H1 (cell line): ENCODE measurements at regions not wholly inside any gene's neighbourhood (a gene's known extent, or its start where the extent isn't known, plus 50 kb on each side); places are given as distances from the start of the nearest gene placed in this dataset.

Experiments used
- CTCF ChIA-PET: fragments of 300-600 bp; sonication (Branson Sonifier 250); formaldehyde crosslinking; loops from one replicate; lab custom pipeline; 2021; ENCODE audit not compliant: partially characterized antibody; lab: Charles Lee
- POLR2A ChIA-PET: fragments of 300-600 bp; sonication (Branson Sonifier 250); formaldehyde crosslinking; loops from one replicate; lab custom pipeline; 2021; ENCODE audit warnings: inconsistent platforms; ENCODE audit not compliant: partially characterized antibody; lab: Charles Lee
- DNase-seq, 2 experiments: peaks; one replicate each; pipeline versions ENCODE4 v3.0.0 to v3.0.0-alpha.2; 2010 to 2022; ENCODE audit warnings: low spot score in 2 of 2, low read depth in 1 of 2, mixed read lengths in 1 of 2
- FAIRE-seq: peaks from 2 replicates; lab custom pipeline; 2011; peaks lifted over from hg19 to GRCh38; lab: Jason Lieb, UNC
- H2AFZ ChIP-seq: 2 replicates; pipeline ENCODE4 v1.8.1; 2012; ENCODE audit warnings: low read length, inconsistent platforms
- H2AK5ac ChIP-seq: 2 replicates; pipeline ENCODE4 v1.6.1; 2013; ENCODE audit warnings: low read depth, low read length
- H2BK120ac ChIP-seq: replicated peaks from 2 replicates; pipeline ENCODE3; 2013; ENCODE audit warnings: low read depth, low read length, inconsistent platforms
- H2BK12ac ChIP-seq: 2 replicates; pipeline ENCODE4 v1.6.1; 2013; ENCODE audit warnings: low read depth, low read length
- H2BK15ac ChIP-seq: 2 replicates; pipeline ENCODE4 v1.6.1; 2013; ENCODE audit warnings: low read length
- H2BK20ac ChIP-seq: 2 replicates; pipeline ENCODE4 v1.6.1; 2013; ENCODE audit warnings: low read length
- H2BK5ac ChIP-seq: 2 replicates; pipeline ENCODE4 v1.6.1; 2013; ENCODE audit warnings: low read depth, low read length
- H3K14ac ChIP-seq: 2 replicates; pipeline ENCODE4 v1.6.1; 2013; ENCODE audit warnings: inconsistent platforms; ENCODE audit not compliant: insufficient read length
- H3K18ac ChIP-seq: 2 replicates; pipeline ENCODE4 v1.6.1; 2013; ENCODE audit warnings: low read length; ENCODE audit errors: extremely low read depth
- H3K23ac ChIP-seq: 2 replicates; pipeline ENCODE4 v1.6.1; 2013; ENCODE audit warnings: inconsistent platforms; ENCODE audit not compliant: insufficient read length
- H3K23me2 ChIP-seq: 2 replicates; pipeline ENCODE4 v1.6.1; 2013; ENCODE audit warnings: low read depth, low read length
- H3K27ac ChIP-seq: 2 replicates; pipeline ENCODE4 v1.6.1; 2011; ENCODE audit warnings: low read depth, low read length, inconsistent platforms
- H3K27me3 ChIP-seq, 4 experiments: replicated peaks in 1 of 4; 1 replicate in 1 of 4; 2 replicates in 3 of 4; pipeline versions ENCODE4 v1.6.1 to v1.8.1; 2011 to 2013; ENCODE audit warnings: low read length in 3 of 4, mild to moderate bottlenecking in 3 of 4, inconsistent platforms in 2 of 4, mixed read lengths in 2 of 4, moderate library complexity in 1 of 4; ENCODE audit not compliant: control insufficient read depth in 3 of 4, insufficient read depth in 3 of 4; ENCODE audit errors: extremely low read depth in 1 of 4
- H3K36me3 ChIP-seq, 4 experiments: 2 replicates each; pipeline versions ENCODE4 v1.6.1 to v1.8.1; 2011 to 2013; ENCODE audit warnings: mild to moderate bottlenecking in 4 of 4, low read length in 3 of 4, moderate library complexity in 2 of 4, control low read depth in 1 of 4, inconsistent platforms in 1 of 4; ENCODE audit not compliant: insufficient read depth in 4 of 4, control insufficient read depth in 2 of 4
- H3K4ac ChIP-seq: replicated peaks from 2 replicates; pipeline ENCODE3; 2013; ENCODE audit warnings: low read length, low read depth, mixed read lengths, inconsistent platforms; ENCODE audit not compliant: insufficient read length
- H3K4me1 ChIP-seq, 4 experiments: replicated peaks in 1 of 4; 1 replicate in 1 of 4; 2 replicates in 3 of 4; pipeline versions ENCODE4 v1.6.1 to v1.8.1; 2011 to 2013; ENCODE audit warnings: low read length in 3 of 4, inconsistent platforms in 2 of 4, mixed read lengths in 1 of 4; ENCODE audit not compliant: insufficient read depth in 4 of 4, control insufficient read depth in 3 of 4
- H3K4me2 ChIP-seq, 2 experiments: 2 replicates each; pipeline versions ENCODE4 v1.6.1 to v1.8.1; 2011 to 2013; ENCODE audit warnings: low read depth in 2 of 2, low read length in 2 of 2, control low read depth in 1 of 2, inconsistent platforms in 1 of 2, mild to moderate bottlenecking in 1 of 2; ENCODE audit not compliant: insufficient read depth in 1 of 2
- H3K4me3 ChIP-seq, 4 experiments: fragments of 200-600, 300-600 bp in 1 of 4; sonication (generic), shearing (Covaris generic), sonication (Bioruptor Twin) in 1 of 4; 2 replicates each; pipeline versions ENCODE4 v1.5.1 to v1.8.1; 2011 to 2016; ENCODE audit warnings: low read length in 4 of 4, low read depth in 3 of 4, control low read depth in 2 of 4, inconsistent platforms in 2 of 4, mild to moderate bottlenecking in 2 of 4, mixed read lengths in 1 of 4, moderate library complexity in 1 of 4; ENCODE audit not compliant: insufficient read depth in 2 of 4; ENCODE audit errors: extremely low read depth in 1 of 4
- H3K56ac ChIP-seq: replicated peaks from 2 replicates; pipeline ENCODE3; 2013; ENCODE audit warnings: low read depth, mild to moderate bottlenecking, mixed read lengths, low read length, inconsistent platforms; ENCODE audit not compliant: insufficient read length
- H3K79me1 ChIP-seq: 2 replicates; pipeline ENCODE4 v1.6.1; 2013; ENCODE audit warnings: low read depth, low read length, control low read depth
- H3K79me2 ChIP-seq, 2 experiments: 2 replicates each; pipeline versions ENCODE4 v1.6.1 to v1.8.1; 2012 to 2013; ENCODE audit warnings: low read length in 2 of 2, mild to moderate bottlenecking in 2 of 2, inconsistent platforms in 1 of 2; ENCODE audit not compliant: insufficient read depth in 2 of 2, control insufficient read depth in 1 of 2
- H3K9ac ChIP-seq, 4 experiments: replicated peaks in 1 of 4; 1 replicate in 1 of 4; 2 replicates in 3 of 4; pipeline versions ENCODE4 v1.6.1 to v1.8.1; 2011 to 2013; ENCODE audit warnings: low read depth in 3 of 4, low read length in 3 of 4, control low read depth in 2 of 4, mild to moderate bottlenecking in 2 of 4, moderate library complexity in 2 of 4, inconsistent platforms in 1 of 4; ENCODE audit errors: extremely low read depth in 1 of 4
- H3K9me3 ChIP-seq, 2 experiments: 2 replicates each; pipeline versions ENCODE4 v1.6.1 to v1.8.1; 2012 to 2013; ENCODE audit warnings: mild to moderate bottlenecking in 2 of 2, moderate library complexity in 2 of 2, control low read depth in 1 of 2, inconsistent platforms in 1 of 2, low read depth in 1 of 2, low read length in 1 of 2, mixed read lengths in 1 of 2; ENCODE audit not compliant: insufficient read depth in 2 of 2
- H4K20me1 ChIP-seq, 2 experiments: replicated peaks in 1 of 2; 2 replicates each; pipeline versions ENCODE3 to v1.8.1; 2011 to 2013; ENCODE audit warnings: inconsistent platforms in 2 of 2, low read length in 2 of 2, mild to moderate bottlenecking in 1 of 2; ENCODE audit not compliant: insufficient read depth in 2 of 2, control insufficient read depth in 1 of 2
- H4K5ac ChIP-seq: 2 replicates; pipeline ENCODE4 v1.6.1; 2013; ENCODE audit warnings: low read length, low read depth, mixed read lengths, inconsistent platforms; ENCODE audit not compliant: insufficient read length
- H4K8ac ChIP-seq: 2 replicates; pipeline ENCODE4 v1.8.0; 2013; ENCODE audit warnings: mild to moderate bottlenecking, moderate library complexity, low read length, inconsistent platforms; ENCODE audit not compliant: insufficient read depth; ENCODE audit errors: extremely low read depth
- H4K91ac ChIP-seq: replicated peaks from 2 replicates; pipeline ENCODE3; 2013; ENCODE audit warnings: low read length, mixed read lengths, inconsistent platforms; ENCODE audit not compliant: insufficient read length
- BACH1 ChIP-seq: IDR thresholded peaks from 2 replicates; pipeline ENCODE4 v1.6.1; 2012; ENCODE audit warnings: low read length, improper control_type of control experiment
- CBX5 ChIP-seq: fragments of 300-800, 300-1000 bp; sonication (generic); IDR thresholded peaks from 2 replicates; pipeline ENCODE4 v1.7.1; 2016; ENCODE audit warnings: antibody characterized with exemption, low read length, low read depth
- CTBP2 ChIP-seq: IDR thresholded peaks from 2 replicates; pipeline ENCODE4 v1.7.0; 2011; ENCODE audit warnings: borderline replicate concordance, mild to moderate bottlenecking, moderate library complexity, mixed read lengths, low read length; ENCODE audit not compliant: insufficient read depth, insufficient read length
- FOSL1 ChIP-seq: IDR thresholded peaks from 2 replicates; pipeline ENCODE4 v1.6.1; 2011; ENCODE audit warnings: mild to moderate bottlenecking, low read depth, low read length, moderate library complexity; ENCODE audit not compliant: insufficient read depth
- GABPA ChIP-seq: IDR thresholded peaks from 2 replicates; pipeline ENCODE4 v1.6.1; 2011; ENCODE audit warnings: mild to moderate bottlenecking, low read length, moderate library complexity, borderline replicate concordance; ENCODE audit not compliant: insufficient read depth
- KDM5A ChIP-seq: fragments of 200-600 bp; IDR thresholded peaks from 2 replicates; pipeline ENCODE4 v1.7.1; 2012; ENCODE audit warnings: mild to moderate bottlenecking, low read length, inconsistent platforms, mixed read lengths
- RFX5 ChIP-seq: IDR thresholded peaks from 2 replicates; pipeline ENCODE4 v1.6.1; 2011; ENCODE audit warnings: low read depth, low read length, improper control_type of control experiment, borderline replicate concordance
- SIN3A ChIP-seq, 2 experiments: IDR thresholded peaks in 1 of 2; conservative IDR thresholded peaks in 1 of 2; 2 replicates each; pipeline ENCODE4 v1.6.1; 2011 to 2012; ENCODE audit warnings: low read length in 2 of 2, improper control_type of control experiment in 1 of 2, low read depth in 1 of 2, mild to moderate bottlenecking in 1 of 2
- SP2 ChIP-seq: IDR thresholded peaks from 2 replicates; pipeline ENCODE4 v1.6.1; 2012; ENCODE audit warnings: mild to moderate bottlenecking, low read length, inconsistent platforms
- TAF1 ChIP-seq: IDR thresholded peaks from 2 replicates; pipeline ENCODE4 v1.6.1; 2011; ENCODE audit warnings: mild to moderate bottlenecking, low read depth, low read length
- TAF7 ChIP-seq: optimal IDR thresholded peaks from 2 replicates; pipeline ENCODE3; 2011; ENCODE audit warnings: low read depth, mild to moderate bottlenecking, inconsistent platforms, low read length, moderate library complexity, borderline replicate concordance
- TCF12 ChIP-seq: IDR thresholded peaks from 2 replicates; pipeline ENCODE4 v1.6.1; 2011; ENCODE audit warnings: low read depth, mild to moderate bottlenecking, low read length
- WGBS, 2 experiments: shearing (Covaris generic) in 1 of 2; methylation state at CpG; one replicate each; pipeline versions ENCODE4 v1.1.6 to v1.1.7; 2013 to 2015; ENCODE audit warnings: low lambda C conversion rate in 2 of 2, mixed read lengths in 2 of 2, inconsistent platforms in 1 of 2, low coverage in 1 of 2, missing lambda C conversion rate in 1 of 2; ENCODE audit not compliant: insufficient replicate concordance in 2 of 2, insufficient coverage in 1 of 2, insufficient read length in 1 of 2; ENCODE audit errors: extremely low coverage in 1 of 2, missing lambda C conversion rate in 1 of 2; 5-methylcytosine and 5-hydroxymethylcytosine counted together
- TF ChIP-seq, protein P1 (sequence below): IDR thresholded peaks from 2 replicates; pipeline ENCODE4 v1.6.1; 2011; ENCODE audit warnings: low read length, improper control_type of control experiment

DNA sequence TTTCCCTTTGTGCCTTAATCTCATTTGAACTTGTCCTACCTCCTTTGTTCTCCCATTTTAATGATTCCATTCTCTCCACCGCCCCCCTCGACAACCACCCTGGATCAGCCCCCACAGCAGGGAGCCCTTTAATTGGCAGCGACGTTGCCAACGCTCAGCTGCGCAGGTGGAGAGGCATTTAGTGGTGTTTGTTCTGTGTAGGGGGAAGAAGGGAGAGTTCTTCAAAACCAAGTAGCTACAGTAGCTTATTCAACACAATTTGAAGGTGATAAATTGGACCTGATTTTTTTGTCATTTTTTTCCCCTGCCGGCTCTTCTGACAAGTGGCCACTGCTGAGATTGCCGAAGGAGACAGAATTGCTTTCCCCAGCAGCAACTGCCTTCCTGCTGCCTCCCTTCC is 499.1 kb downstream of the CDK5RAP2 start:
- ChIA-PET CTCF (interaction anchor here (0.8 to 2.3 kb wide), 5 partner anchors 29 to 250 kb away, joined by 3 to 8 read pairs (median 3); no protein-coding TSS in a partner anchor), POLR2A (no interaction called here)
- H3K14ac ChIP-seq: no peak overlapping the region
- no peak overlapping the region for H3K56ac ChIP-seq
- H3K79me1 ChIP-seq: no peaks in the 10 kb centered on the region
- H2BK120ac ChIP-seq: no peak overlapping the region
- peaks cover 0 to 22% (median 6%) of the 10 kb centered on the region in 4 experiments; a peak in 5 of 7 replicates for H3K4me1 ChIP-seq
- H3K23ac ChIP-seq: no peak overlapping the region
- no peak overlapping the region for H2AK5ac ChIP-seq
- H4K20me1 ChIP-seq: no peaks in the 10 kb centered on the region
- no peak overlapping the region for H2BK15ac ChIP-seq
- no peak overlapping the region for H3K18ac ChIP-seq
- H3K9ac ChIP-seq: no peak overlapping the region
- H4K5ac ChIP-seq: no peak overlapping the region
- H3K27ac ChIP-seq: no peak overlapping the region
- no peaks in the 10 kb centered on the region; a peak in 2 of 7 replicates for H3K27me3 ChIP-seq
- H3K4me2 ChIP-seq: peak overlapping the region in 1 of 2 experiments; percentile 46; a peak in 1 of 4 replicates
- H3K4me3 ChIP-seq: no peak overlapping the region
- H3K9me3 ChIP-seq: peaks cover 10 to 13% of the 10 kb centered on the region in 2 experiments; a peak in 2 of 4 replicates
- no peaks in the 10 kb centered on the region for H3K79me2 ChIP-seq
- no peak for DNase-seq
- H3K36me3 ChIP-seq: no peaks in the 10 kb centered on the region
- H3K23me2 ChIP-seq: no peaks in the 10 kb centered on the region
- no peak for FAIRE-seq
- peak overlapping the region; percentile 38; the same call in 1 of the 2 replicates for H2BK5ac ChIP-seq
- H4K8ac ChIP-seq: peak overlapping the region; percentile 28; the same call in 1 of the 2 replicates
- WGBS, 2 experiments: 51% methylated on average over 8 of the region's 8 CpGs; no CpG with 5 or more reads in 1 of the 2 experiments
- H3K4ac ChIP-seq: no peak overlapping the region
- peak overlapping the region; percentile 62 for H4K91ac ChIP-seq
- no peak overlapping the region for H2AFZ ChIP-seq
- H2BK20ac ChIP-seq: 0 out of 2 replicates have a peak overlapping the region, but pooled peaks have one; percentile 72
- 0 out of 2 replicates have a peak overlapping the region, but pooled peaks have one; percentile 62 for H2BK12ac ChIP-seq
- TF ChIP-seq BACH1: no peak
- TF ChIP-seq TAF7: no peak
- TF ChIP-seq, protein P1, sequence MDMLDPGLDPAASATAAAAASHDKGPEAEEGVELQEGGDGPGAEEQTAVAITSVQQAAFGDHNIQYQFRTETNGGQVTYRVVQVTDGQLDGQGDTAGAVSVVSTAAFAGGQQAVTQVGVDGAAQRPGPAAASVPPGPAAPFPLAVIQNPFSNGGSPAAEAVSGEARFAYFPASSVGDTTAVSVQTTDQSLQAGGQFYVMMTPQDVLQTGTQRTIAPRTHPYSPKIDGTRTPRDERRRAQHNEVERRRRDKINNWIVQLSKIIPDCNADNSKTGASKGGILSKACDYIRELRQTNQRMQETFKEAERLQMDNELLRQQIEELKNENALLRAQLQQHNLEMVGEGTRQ: no peak
- TF ChIP-seq CBX5: no peak
- no peak for TF ChIP-seq TCF12
- no peak for TF ChIP-seq TAF1
- no peak for TF ChIP-seq SP2
- TF ChIP-seq CTBP2: no peak
- TF ChIP-seq FOSL1: no peak
- TF ChIP-seq RFX5: no peak
- no peak for TF ChIP-seq SIN3A (conservative IDR thresholded peaks at IDR 0.05 in 1 of 2, IDR thresholded peaks at IDR 0.05 in 1 of 2; ENCODE audit: low read depth in 1 of 2, low read length in 2 of 2)
- TF ChIP-seq GABPA: no peak
- no peak for TF ChIP-seq KDM5A
